GDM1 (cell line): ENCODE measurements at regions not wholly inside any gene's neighbourhood (a gene's known extent, or its start where the extent isn't known, plus 50 kb on each side); places are given as distances from the start of the nearest gene placed in this dataset.
"Not testable (repeated sequence)": the region's sequence is repeated elsewhere in the genome, so short reads cannot be mapped to it uniquely, and the experiment has no call there.

ENCODE experiments used
- DNase-seq: peaks from one replicate; lab custom pipeline; 2025; lab: John Stamatoyannopoulos, UW

- no peak for DNase-seq
Measured at GRCh38 chr2:17255071-17255470, 263.2 kb downstream of the RAD51AP2 start.

- no peak for DNase-seq
Measured at GRCh38 chr2:17254421-17254820, 263.8 kb downstream of the RAD51AP2 start.

DNA sequence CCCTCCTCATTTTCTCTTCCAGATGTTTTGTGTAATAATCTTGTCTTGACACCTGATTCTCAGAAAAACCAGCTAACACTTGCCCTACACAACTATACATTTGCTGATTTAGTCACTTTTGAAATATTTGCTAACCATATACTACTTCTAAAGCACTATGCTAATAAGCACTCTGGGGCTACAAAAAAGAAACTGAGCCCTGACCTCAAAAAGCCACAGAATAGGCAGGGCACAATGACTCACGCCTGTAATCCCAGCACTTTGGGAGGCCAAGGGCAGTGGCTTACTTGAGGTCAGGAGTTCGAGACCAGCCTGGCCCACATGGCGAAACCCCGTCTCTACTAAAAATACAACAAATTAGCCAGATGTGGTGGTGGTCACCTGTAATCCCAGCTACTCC is 266.0 kb downstream of the RAD51AP2 start:
- no peak for DNase-seq

- DNase-seq, result no peak
Measured at GRCh38 chr2:17251171-17251570, 267.1 kb downstream of the RAD51AP2 start.

DNA sequence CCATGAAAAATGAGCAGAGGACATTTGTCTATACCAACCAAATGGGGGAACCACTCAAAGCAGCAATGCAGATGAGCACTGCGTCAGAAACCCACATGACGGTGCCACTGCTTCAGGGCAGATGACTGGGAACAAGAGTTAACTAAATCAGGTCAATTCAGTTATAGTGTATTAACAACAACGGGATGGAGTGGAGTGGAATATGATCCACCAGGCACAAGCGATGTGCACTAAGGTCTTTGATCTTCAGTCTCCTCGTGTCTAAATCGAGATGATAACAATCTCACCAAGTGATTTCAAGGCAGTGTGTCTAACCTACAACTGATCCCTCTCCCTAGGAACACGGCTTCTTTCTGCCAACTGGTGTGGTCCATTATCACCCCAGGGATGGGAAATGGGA is 269.0 kb downstream of the RAD51AP2 start:
- no peak for DNase-seq

DNA sequence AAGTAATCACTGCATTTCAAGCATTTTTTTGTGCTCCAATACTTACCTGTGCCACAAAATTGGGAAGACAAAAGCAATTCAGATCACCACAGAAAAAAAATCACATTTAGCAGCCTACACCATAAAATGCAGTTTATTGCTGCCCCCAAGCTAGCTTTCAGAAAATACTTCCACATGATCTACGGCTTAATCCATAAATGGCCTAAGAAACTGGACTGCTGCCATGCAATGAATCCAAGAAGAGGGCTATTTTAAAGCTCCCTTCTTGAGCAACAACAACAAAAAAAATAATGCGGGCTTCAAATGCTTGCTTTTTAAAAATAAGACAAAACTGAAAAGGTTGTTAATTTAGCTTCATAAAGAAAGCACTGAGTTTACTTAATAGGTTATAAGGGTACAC is 272.3 kb downstream of the RAD51AP2 start:
- no peak for DNase-seq

DNA sequence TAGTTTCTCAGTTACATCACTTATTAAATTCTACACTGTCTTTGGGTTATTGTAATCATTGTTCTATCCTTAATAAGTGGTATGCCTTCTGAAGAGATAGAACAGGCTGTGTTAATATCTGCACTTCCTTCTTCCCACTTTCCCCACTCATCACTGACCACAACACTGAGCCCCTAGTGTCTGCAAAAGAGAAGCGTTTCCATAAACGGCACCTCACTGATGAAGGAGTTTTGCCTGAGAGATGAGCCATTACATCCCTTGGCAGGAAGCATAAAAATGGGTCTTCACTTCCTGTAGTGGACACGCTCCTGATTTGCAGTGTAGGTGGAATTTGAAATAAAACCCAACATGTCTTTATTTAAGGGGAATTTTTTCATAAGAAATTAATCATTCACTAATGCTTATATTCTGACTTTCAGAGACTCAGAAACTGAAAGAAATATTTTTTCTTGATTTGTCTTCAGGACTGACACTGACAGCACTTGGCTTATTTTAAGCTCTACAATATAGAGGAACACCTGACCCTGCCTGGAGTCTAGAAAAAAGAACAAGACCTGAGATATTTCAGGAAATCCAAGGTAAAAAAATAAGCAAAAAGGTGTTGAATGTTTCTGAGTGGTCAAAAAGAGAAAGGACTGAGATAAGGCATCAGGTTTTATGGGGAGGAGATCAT is 275.3 kb downstream of the RAD51AP2 start:
- DNase-seq, result no peak

GRCh38 chr2:17239550-17239949 is 278.7 kb downstream of the RAD51AP2 start:
- DNase-seq, result no peak

DNA sequence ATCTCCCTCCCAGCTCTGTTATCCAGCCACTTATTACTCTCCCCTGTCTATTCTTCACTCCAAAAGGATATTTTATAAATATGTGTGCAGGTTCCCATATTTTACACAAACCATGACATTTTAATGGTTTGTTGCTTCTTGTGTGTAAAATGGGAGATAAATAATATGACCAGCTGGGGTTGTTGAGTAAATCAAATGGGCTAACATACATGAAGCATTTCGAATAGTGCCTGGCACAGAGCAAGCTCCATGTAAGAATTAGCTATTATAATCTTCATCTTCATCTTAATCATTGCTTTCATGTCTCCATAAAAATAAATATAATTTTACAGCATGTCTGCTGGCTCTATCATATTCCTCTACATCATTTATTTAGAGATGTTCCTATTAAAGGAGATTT is 283.1 kb downstream of the RAD51AP2 start:
- no peak for DNase-seq

DNA sequence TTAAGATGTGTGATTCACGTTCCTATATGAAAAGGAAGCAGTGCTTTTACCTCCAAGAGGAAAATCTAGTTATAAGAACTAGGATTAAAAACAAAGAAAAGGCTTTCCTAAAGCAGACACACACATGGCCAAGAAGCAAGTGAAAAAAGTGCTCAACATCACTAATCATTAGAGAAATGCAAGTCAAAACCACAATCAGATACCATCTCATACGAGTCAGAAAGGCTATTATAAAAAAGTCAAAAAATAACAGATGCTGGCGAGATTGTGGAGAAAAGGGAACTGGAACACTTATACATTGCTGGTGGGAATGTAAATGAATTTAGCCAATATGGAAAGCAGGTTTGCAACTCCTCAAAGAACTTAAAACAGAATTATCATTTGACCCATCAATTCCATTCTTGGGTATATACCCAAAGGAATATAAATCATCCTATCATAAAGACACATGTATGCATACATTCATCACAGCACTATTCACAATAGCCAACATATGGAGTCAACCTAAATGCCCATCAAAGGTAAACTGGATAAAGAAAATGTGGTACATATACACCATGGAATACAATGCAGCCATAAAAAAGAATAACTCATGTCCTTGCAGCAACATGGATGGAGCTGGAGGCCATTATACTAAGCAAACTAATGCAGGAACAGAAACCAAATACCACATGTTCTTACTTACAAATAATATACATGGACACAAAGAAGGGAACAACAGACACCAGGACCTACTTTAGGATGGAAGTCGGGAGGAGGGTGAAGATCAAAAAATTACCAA is 285.3 kb downstream of the RAD51AP2 start:
- DNase-seq, result no peak

DNA sequence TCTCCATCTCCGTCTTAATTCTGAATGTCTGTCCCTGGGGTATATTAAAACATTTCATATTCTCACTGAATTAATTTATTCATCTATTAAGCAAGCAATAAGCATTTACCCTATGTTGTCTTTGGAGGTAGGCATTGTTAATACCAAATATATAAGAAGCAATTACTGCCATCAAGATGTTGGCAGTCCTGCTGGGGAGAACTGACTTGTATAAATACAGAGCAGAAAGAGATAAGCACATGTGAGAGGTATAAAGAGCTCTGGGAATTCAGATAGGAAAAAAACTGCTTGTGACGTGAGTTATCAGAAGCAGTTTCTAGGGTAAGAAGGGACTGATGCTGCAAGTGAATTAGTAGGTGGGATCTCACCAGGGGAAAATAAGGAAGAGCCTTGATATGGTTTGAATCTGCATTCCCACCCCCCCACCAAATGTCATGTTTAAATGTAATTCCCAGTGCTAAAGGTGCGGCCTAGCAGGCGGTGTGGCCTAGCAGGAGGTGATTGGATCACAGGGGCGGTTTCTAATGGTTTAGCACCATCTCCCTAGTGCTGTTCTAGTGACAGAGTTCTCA is 286.8 kb downstream of the RAD51AP2 start:
- DNase-seq, result no peak

DNA sequence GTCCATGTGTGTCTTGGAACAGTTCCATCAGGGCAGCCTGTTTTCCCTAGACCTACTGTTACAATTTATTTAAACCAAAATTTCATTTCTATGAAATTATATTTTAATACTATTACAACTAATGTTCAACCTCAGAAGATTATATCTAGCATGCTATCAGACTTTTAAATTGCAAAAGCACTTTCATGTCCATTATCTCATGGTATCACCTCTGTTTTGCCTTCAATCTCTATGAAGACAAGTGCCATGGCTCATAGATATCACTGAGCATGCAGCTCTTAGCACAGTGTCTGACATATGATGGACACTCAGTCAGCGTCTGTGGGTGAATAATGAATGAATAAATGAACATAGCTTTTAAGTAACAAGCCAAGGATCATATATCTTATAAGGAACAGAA is 288.8 kb downstream of the RAD51AP2 start:
- DNase-seq, result no peak

- no peak for DNase-seq
Measured at GRCh38 chr2:17228461-17228860, 289.8 kb downstream of the RAD51AP2 start.

- no peak for DNase-seq
Measured at GRCh38 chr2:17227856-17228255, 290.4 kb downstream of the RAD51AP2 start.

- DNase-seq, result no peak
Measured at GRCh38 chr2:17226941-17227490, 291.2 kb downstream of the RAD51AP2 start.

DNA sequence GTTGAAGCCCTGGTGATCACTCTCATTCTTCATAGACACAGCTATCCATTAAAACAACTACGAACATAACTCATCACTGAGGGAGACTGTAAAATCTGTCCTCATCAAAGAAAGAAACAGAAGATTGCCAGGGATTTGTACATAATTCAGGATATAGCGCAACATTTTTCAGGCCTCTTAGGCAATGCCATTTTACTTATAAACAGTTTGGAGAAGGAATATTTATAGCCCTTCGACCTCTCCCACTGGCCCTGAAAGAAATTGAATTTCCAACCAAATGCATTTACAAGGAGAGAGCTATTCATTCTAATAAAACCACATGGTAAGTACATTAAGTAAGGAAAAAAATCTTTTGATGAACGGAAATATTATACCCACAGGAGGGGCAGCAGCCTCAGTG is 295.0 kb downstream of the RAD51AP2 start:
- no peak for DNase-seq

DNA sequence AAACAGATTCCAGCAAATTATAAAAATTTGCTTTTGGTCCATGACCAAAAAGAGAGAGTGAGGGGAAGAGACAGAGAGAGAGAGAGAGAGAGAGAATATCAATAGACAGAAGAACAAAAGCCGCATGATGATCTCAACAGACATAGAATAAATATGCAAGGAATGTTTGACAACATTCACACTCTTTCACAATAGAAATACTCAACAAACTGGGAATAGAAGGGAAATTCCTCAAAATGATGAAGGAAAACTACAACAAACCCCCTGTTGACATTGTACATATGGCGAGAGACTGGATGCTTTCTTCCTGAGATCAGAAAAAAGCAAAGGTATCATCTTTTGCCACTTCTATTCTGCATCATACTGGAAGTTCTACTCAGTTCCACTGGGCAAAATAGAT is 309.7 kb downstream of the RAD51AP2 start:
- DNase-seq, result no peak

DNA sequence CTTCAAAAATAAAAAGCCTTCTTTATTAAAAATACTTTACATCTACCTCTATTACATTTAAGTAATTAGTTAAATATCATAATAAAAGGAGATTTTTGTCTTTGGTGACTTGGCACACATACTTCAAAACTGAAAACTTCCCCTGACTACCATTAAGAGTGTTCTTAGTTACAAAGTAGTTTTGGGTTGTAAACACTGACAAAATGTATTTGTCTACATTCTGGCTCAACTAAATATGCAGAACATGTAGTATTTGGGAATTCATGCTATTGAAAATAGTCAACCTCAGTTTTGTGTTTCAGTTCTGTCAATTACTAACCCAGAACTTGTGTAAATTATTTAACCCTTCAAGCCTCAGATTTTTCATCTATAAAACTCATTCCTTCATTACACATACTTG is 311.5 kb downstream of the RAD51AP2 start:
- DNase-seq, result no peak

- not testable (repeated sequence) for DNase-seq
Measured at GRCh38 chr2:17204214-17204613, 314.0 kb downstream of the RAD51AP2 start.

GRCh38 chr2:17202628-17203027 is 315.6 kb downstream of the RAD51AP2 start:
- DNase-seq, result peak; percentile 14

GRCh38 chr2:17199741-17200140 is 318.5 kb downstream of the RAD51AP2 start:
- DNase-seq, result no peak

DNA sequence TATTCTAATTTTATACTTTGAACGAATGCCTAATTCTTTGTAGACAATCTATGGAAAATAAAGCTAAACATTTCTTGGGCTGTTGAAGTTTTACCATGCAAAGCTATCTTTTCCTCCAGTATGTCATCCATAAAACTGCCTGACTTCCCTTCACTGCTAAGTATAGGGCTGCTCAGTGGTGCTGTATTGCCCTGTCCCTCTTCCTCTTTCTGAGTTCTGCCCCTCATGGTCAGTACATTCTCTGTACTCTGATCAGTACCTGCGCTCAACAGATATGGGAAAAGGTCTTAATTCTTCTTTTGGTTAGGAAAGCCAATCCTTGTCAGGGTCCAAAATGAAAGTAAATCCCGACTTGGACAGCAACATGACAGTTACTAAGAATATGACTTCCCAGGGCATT is 321.9 kb downstream of the RAD51AP2 start:
- DNase-seq, result no peak

GRCh38 chr2:17195016-17195415 is 323.2 kb downstream of the RAD51AP2 start:
- DNase-seq, result no peak
